DOHH2 (cell line): ENCODE measurements at regions not wholly inside any gene's neighbourhood (a gene's known extent, or its start where the extent isn't known, plus 50 kb on each side); places are given as distances from the start of the nearest gene placed in this dataset.

Experiments
- CTCF ChIP-seq: fragments of 200-600 bp; sonication (generic); IDR thresholded peaks from one replicate; pipeline ENCODE4 v1.5.1; 2014; ENCODE audit warnings: antibody characterized with exemption, mild to moderate bottlenecking, low read depth, low read length; ENCODE audit not compliant: poor library complexity, severe bottlenecking
- EZH2phosphoT487 ChIP-seq: fragments of 200-600 bp; sonication (generic); IDR thresholded peaks from 2 replicates; pipeline ENCODE4 v1.6.1; 2017; ENCODE audit warnings: borderline replicate concordance, mild to moderate bottlenecking, antibody characterized with exemption, low read length, moderate library complexity, mixed read lengths

GRCh38 chr5:128913551-128913950, 51.7 kb upstream of the SLC27A6 start:
- TF ChIP-seq CTCF (no peak), EZH2phosphoT487 (no peak)
